ENCODE measurements at regions not wholly inside any gene's neighbourhood (a gene's known extent, or its start where the extent isn't known, plus 50 kb on each side); places are given as distances from the start of the nearest gene placed in this dataset.

GRCh38 chr2:6675791-6676190 lies 189.9 kb downstream of the CMPK2 start:
- TF ChIP-seq NFIC (IDR thresholded peaks at IDR 0.05; ENCODE audit: borderline replicate concordance) = no peak
- no peak for TF ChIP-seq SIN3A (IDR thresholded peaks at IDR 0.05; ENCODE audit: borderline replicate concordance, low read depth, low read length)
- TF ChIP-seq FOXM1 (IDR thresholded peaks at IDR 0.05; ENCODE audit: low read depth) = no peak
- TF ChIP-seq USF1 (IDR thresholded peaks at IDR 0.05; ENCODE audit: borderline replicate concordance, low read depth) = no peak
- TF ChIP-seq EP300 (IDR thresholded peaks at IDR 0.05; ENCODE audit: borderline replicate concordance in 1 of 2, low read depth in 1 of 2, low read length in 1 of 2) = no peak
- no peak for TF ChIP-seq ELF1 (IDR thresholded peaks at IDR 0.05)
- no peak for TF ChIP-seq FOSL2 (IDR thresholded peaks at IDR 0.05; ENCODE audit: borderline replicate concordance, low read depth)
- TF ChIP-seq ZBTB33 (IDR thresholded peaks at IDR 0.05; ENCODE audit: borderline replicate concordance, low read depth) = no peak
- TF ChIP-seq MAX (IDR thresholded peaks at IDR 0.05; ENCODE audit: low read depth) = no peak
- TF ChIP-seq FOXJ3 (CRISPR knock-in tag; IDR thresholded peaks at IDR 0.05) = no peak
- TF ChIP-seq TAF1 (IDR thresholded peaks at IDR 0.05; ENCODE audit: borderline replicate concordance, low read depth, low read length) = no peak
- TF ChIP-seq MEF2A (IDR thresholded peaks at IDR 0.05; ENCODE audit: borderline replicate concordance, low read depth) = no peak
- no peak for TF ChIP-seq NRF1 (IDR thresholded peaks at IDR 0.05; ENCODE audit: low read depth, low read length)
- TF ChIP-seq CTCF (IDR thresholded peaks at IDR 0.05) = no peak
- TF ChIP-seq RAD21 (IDR thresholded peaks at IDR 0.05; ENCODE audit: low read length) = no peak
- no peak for TF ChIP-seq SMC3 (IDR thresholded peaks at IDR 0.05; ENCODE audit: low read depth, low read length)
- no peak for TF ChIP-seq REST (IDR thresholded peaks at IDR 0.05; ENCODE audit: low read depth, low read length)
- TF ChIP-seq GABPA (IDR thresholded peaks at IDR 0.05; ENCODE audit: low read depth) = no peak
- no peak for TF ChIP-seq TCF12 (IDR thresholded peaks at IDR 0.05)
- TF ChIP-seq RCOR1 (IDR thresholded peaks at IDR 0.05; ENCODE audit: low read length) = no peak
- Histone ChIP-seq H3K4me2 (no peak overlapping the region), H3K9ac (no peak overlapping the region), H3K27ac (ENCODE audit: low read depth in 2 of 2, low read length in 1 of 2) (no peak overlapping the region), H3F3A (replicated peaks; ENCODE audit: insufficient read depth) (no peaks in the 10 kb centered on the region), H3K36me3 (replicated peaks in 1 of 2; ENCODE audit: control insufficient read depth in 1 of 2, insufficient read depth in 2 of 2, low read length in 1 of 2) (no peaks in the 10 kb centered on the region), H4K20me1 (ENCODE audit: insufficient read depth) (no peaks in the 10 kb centered on the region), H2AFZ (ENCODE audit: low read depth) (no peak overlapping the region), H3K27me3 (ENCODE audit: insufficient read depth) (no peaks in the 10 kb centered on the region), H3K79me2 (ENCODE audit: insufficient read depth) (no peaks in the 10 kb centered on the region), H3K4me1 (ENCODE audit: control insufficient read depth in 1 of 2, insufficient read depth in 2 of 2, low read depth in 1 of 2, low read length in 1 of 2) (no peaks in the 10 kb centered on the region; a peak in 1 of 4 replicates), H3K4me3 (ENCODE audit: low read depth in 2 of 2, low read length in 1 of 2) (no peak overlapping the region), H3K9me2 (no peaks in the 10 kb centered on the region), H3K9me3 (no peaks in the 10 kb centered on the region)
- DNase-seq = no peak
- 47% methylated on average over 5 of the region's 5 CpGs for WGBS (ENCODE audit: low lambda C conversion rate)
- POLR2A ChIA-PET = no interaction called here
- CTCF ChIA-PET = interaction anchor here (0.6 to 1.5 kb wide), 3 partner anchors 14 to 53 kb away, joined by 3 read pairs; no protein-coding TSS in a partner anchor

Data from SK-N-SH (cell line).